K562 (cell line): ENCODE measurements at regions not wholly inside any gene's neighbourhood (a gene's known extent, or its start where the extent isn't known, plus 50 kb on each side); places are given as distances from the start of the nearest gene placed in this dataset.

Experiments used
- ATAC-seq: fragments of 200-7000 bp; cut with Tn5 transposase; 3 replicates; pipeline ENCODE4 v1.9.1; 2020; ENCODE audit warnings: moderate library complexity
- BruUV-seq: library from RNA; stranded (reverse); fragments of 400-500 nt; replicated peaks from 2 replicates; lab custom pipeline; 2021; lab: Mats Ljungman, UMichigan
- CTCF ChIA-PET: fragments of 300-600 bp; formaldehyde crosslinking; extraction: SDS; loops from one replicate; lab custom pipeline; 2021; ENCODE audit warnings: low intra/inter-chr PET ratio; lab: Yijun Ruan, JAX
- POLR2A ChIA-PET: fragments of 300-600, 350-650 bp; sonication (Branson Sonifier 250); formaldehyde crosslinking; extraction: SDS; loops from one replicate; lab custom pipeline; 2021; ENCODE audit warnings: antibody characterized with exemption, inconsistent platforms; lab: Yijun Ruan, JAX
- DNase-seq, 4 experiments: peaks; one replicate each; pipeline versions ENCODE4 v3.0.0 to v3.0.0-alpha.2; 2011 to 2018; ENCODE audit warnings: low spot score in 3 of 4, mixed read lengths in 3 of 4; ENCODE audit errors: extremely low read depth in 1 of 4
- FAIRE-seq: peaks from 2 replicates; lab custom pipeline; 2011; peaks lifted over from hg19 to GRCh38; lab: Jason Lieb, UNC
- H2AFZ ChIP-seq: 2 replicates; pipeline ENCODE4 v1.6.0; 2011; ENCODE audit warnings: low read depth, low read length, control low read depth, inconsistent platforms
- H3K27ac ChIP-seq: fragments of 200-600 bp; 3 replicates; pipeline ENCODE4 v1.8.0; 2011; ENCODE audit warnings: low read depth, mild to moderate bottlenecking, control low read depth, inconsistent platforms, low read length, moderate library complexity, mixed read lengths; ENCODE audit errors: extremely low read depth
- H3K27me3 ChIP-seq, 2 experiments: fragments of 300-600 bp in 1 of 2; 2 replicates in 1 of 2; 3 replicates in 1 of 2; pipeline versions ENCODE4 v1.6.0 to v1.8.0; 2011; ENCODE audit warnings: inconsistent platforms in 2 of 2, low read length in 2 of 2, mild to moderate bottlenecking in 1 of 2, mixed read lengths in 1 of 2, moderate library complexity in 1 of 2; ENCODE audit not compliant: control insufficient read depth in 2 of 2, insufficient read depth in 2 of 2
- H3K36me3 ChIP-seq: fragments of 300-600 bp; 3 replicates; pipeline ENCODE4 v1.8.0; 2011; ENCODE audit warnings: mild to moderate bottlenecking, low read length, inconsistent platforms; ENCODE audit not compliant: control insufficient read depth, insufficient read depth
- H3K4me1 ChIP-seq, 2 experiments: fragments of 200-600 bp in 1 of 2; replicated peaks in 1 of 2; 2 replicates in 1 of 2; 3 replicates in 1 of 2; pipeline versions ENCODE4 v1.5.1 to v1.8.0; 2011; ENCODE audit warnings: inconsistent platforms in 2 of 2, low read length in 2 of 2, mild to moderate bottlenecking in 1 of 2, mixed read lengths in 1 of 2, moderate library complexity in 1 of 2; ENCODE audit not compliant: control insufficient read depth in 2 of 2, insufficient read depth in 2 of 2
- H3K4me2 ChIP-seq: 2 replicates; pipeline ENCODE4 v1.6.1; 2011; ENCODE audit warnings: low read length, control low read depth, inconsistent platforms, mixed read lengths; ENCODE audit not compliant: insufficient read depth
- H3K4me3 ChIP-seq: fragments of 200-600 bp; sonication (generic), shearing (Covaris generic); 2 replicates; pipeline ENCODE4 v1.5.1; 2016; ENCODE audit warnings: control low read depth, inconsistent platforms
- H3K79me2 ChIP-seq: fragments of 200-600 bp; 3 replicates; pipeline ENCODE4 v1.8.0; 2011; ENCODE audit warnings: low read length, inconsistent platforms; ENCODE audit not compliant: control insufficient read depth, insufficient read depth
- H3K9ac ChIP-seq, 2 experiments: 2 replicates each; pipeline versions ENCODE4 v1.6.0 to v1.6.1; 2011; ENCODE audit warnings: low read depth in 2 of 2, low read length in 2 of 2, control low read depth in 1 of 2, inconsistent platforms in 1 of 2, mild to moderate bottlenecking in 1 of 2, mixed read lengths in 1 of 2; ENCODE audit not compliant: insufficient read depth in 1 of 2
- H3K9me1 ChIP-seq: one replicate; pipeline ENCODE4 v1.6.0; 2011; ENCODE audit warnings: inconsistent platforms, mild to moderate bottlenecking, low read length, moderate library complexity; ENCODE audit not compliant: control insufficient read depth, insufficient read depth
- H3K9me3 ChIP-seq: replicated peaks from 2 replicates; pipeline ENCODE4 v1.5.1; 2011; ENCODE audit warnings: low read depth, low read length, inconsistent platforms; ENCODE audit not compliant: control insufficient read depth, insufficient read depth
- H4K20me1 ChIP-seq: replicated peaks from 2 replicates; pipeline ENCODE4 v1.6.1; 2011; ENCODE audit warnings: low read length, inconsistent platforms, mixed read lengths; ENCODE audit not compliant: control insufficient read depth, insufficient read depth
- ARID1B ChIP-seq: fragments of 450-650 bp; IDR thresholded peaks from 2 replicates; pipeline ENCODE4 v1.6.1; 2016; ENCODE audit warnings: antibody characterized with exemption, mild to moderate bottlenecking, inconsistent platforms
- FIP1L1 ChIP-seq: fragments of 200-400 bp; formaldehyde crosslinking; IDR thresholded peaks from 2 replicates; pipeline ENCODE4 v1.6.1; 2018; ENCODE audit warnings: mild to moderate bottlenecking, low read depth, low read length; ENCODE audit not compliant: poor library complexity, severe bottlenecking
- LARP7 ChIP-seq: fragments of 450-650 bp; IDR thresholded peaks from 2 replicates; pipeline ENCODE4 v1.6.1; 2016
- OTX1 ChIP-seq: fragments of 450-650 bp; formaldehyde crosslinking; IDR thresholded peaks from 2 replicates; pipeline ENCODE4 v1.4.0; 2022; ENCODE audit warnings: mild to moderate bottlenecking
- SREBF1 ChIP-seq: fragments of 150-350 bp; IDR thresholded peaks from 2 replicates; pipeline ENCODE4 v1.6.1; 2014; ENCODE audit warnings: antibody characterized with exemption, low read depth, low read length, borderline replicate concordance
- WGBS: fragments of 100-300 bp; shearing (Covaris generic); methylation state at CpG from one replicate; pipeline ENCODE4 v1.1.6; 2016; ENCODE audit warnings: low coverage, mixed read lengths; ENCODE audit not compliant: insufficient coverage; ENCODE audit errors: missing lambda C conversion rate; 5-methylcytosine and 5-hydroxymethylcytosine counted together
- in situ Hi-C: fragments of 300-500 bp; cut with MboI; formaldehyde crosslinking; loops from 4 replicates; pipeline ENCODE4 v1.15.0; 2018; ENCODE audit warnings: inconsistent platforms, mixed read lengths
- intact Hi-C: fragments of 100-400 bp; cut with micrococcal nuclease; formaldehyde crosslinking; loops from 2 replicates; pipeline ENCODE4 v1.14.2; 2022
- TF ChIP-seq, protein P1 (sequence below): sonication (generic); formaldehyde crosslinking; IDR thresholded peaks from 2 replicates; pipeline ENCODE4 v1.8.0; 2022; ENCODE audit warnings: missing genetic modification reagents, mild to moderate bottlenecking, borderline replicate concordance

DNA sequence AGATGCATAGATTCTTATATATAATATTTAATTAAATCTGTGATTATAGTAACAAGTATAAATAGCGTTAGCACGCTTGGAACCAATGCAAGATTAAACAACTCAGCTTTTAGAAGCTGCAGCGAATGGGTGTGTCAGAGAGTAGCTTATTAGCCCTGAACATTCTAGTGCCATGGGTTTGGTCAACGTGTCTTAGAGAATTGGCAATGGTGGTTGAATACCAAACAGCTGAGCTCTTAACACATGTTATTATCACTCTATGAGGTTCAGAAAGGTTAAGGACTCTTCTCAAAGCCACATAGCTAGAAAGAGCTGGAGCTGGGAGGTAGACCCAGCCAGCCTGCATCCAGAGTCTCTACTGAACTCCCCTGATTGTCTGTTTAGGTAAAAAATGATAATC lies 284.2 kb upstream of the CHD6 start (continued):
- TF ChIP-seq OTX1 (CRISPR knock-in tag): no peak

DNA sequence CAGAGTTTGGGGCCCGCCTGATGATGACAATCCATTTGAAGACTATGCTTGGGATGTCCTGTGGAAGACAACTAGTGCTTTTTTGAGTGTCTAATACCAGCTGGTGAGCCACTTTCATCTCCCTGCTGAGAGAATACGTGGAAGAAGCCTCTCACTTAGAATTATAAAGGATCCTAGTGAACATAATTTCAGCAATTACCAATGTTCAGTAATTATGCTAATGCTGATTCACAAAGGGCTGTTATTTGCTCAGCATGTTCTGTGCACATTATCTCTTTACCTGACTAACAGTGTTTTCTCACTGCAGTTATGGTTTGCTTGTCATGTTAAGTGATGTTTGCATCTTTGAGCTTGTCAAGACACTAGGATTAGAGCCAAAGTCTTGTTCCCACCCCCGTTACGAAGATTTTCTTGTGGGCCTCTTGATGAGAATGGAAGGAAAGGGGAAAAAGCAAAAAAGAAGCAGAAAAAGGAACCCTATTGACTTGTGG lies 282.1 kb upstream of the CHD6 start:
- Histone ChIP-seq H3K9me1 (no peaks in the 10 kb centered on the region), H3K36me3 (no peaks in the 10 kb centered on the region), H3K27me3 (no peaks in the 10 kb centered on the region; a peak in 1 of 5 replicates), H2AFZ (no peak overlapping the region), H3K4me2 (no peak overlapping the region), H3K9ac (no peak overlapping the region), H3K79me2 (no peaks in the 10 kb centered on the region), H3K27ac (no peak overlapping the region), H3K9me3 (no peaks in the 10 kb centered on the region), H3K4me1 (no peaks in the 10 kb centered on the region), H3K4me3 (no peak overlapping the region), H4K20me1 (no peaks in the 10 kb centered on the region)
- no TSS peak for BruUV-seq
- 0% methylated on average over 4 of the region's 4 CpGs for WGBS
- intact Hi-C loops (no loop called here), in situ Hi-C loops (no loop called here)
- FAIRE-seq (no peak), DNase-seq (no peak), ATAC-seq (no peak)
- ChIA-PET POLR2A (interaction anchor here (1.5 kb wide), 1 partner anchor 9 kb away, joined by 3 read pairs; no protein-coding TSS in a partner anchor), CTCF (no interaction called here)
- TF ChIP-seq SREBF1 (no peak), FIP1L1 (no peak), LARP7 (no peak), ARID1B (no peak)
- TF ChIP-seq, protein P1, sequence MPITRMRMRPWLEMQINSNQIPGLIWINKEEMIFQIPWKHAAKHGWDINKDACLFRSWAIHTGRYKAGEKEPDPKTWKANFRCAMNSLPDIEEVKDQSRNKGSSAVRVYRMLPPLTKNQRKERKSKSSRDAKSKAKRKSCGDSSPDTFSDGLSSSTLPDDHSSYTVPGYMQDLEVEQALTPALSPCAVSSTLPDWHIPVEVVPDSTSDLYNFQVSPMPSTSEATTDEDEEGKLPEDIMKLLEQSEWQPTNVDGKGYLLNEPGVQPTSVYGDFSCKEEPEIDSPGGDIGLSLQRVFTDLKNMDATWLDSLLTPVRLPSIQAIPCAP: no peak
